WTC11 (cell line): ENCODE measurements at regions not wholly inside any gene's neighbourhood (a gene's known extent, or its start where the extent isn't known, plus 50 kb on each side); places are given as distances from the start of the nearest gene placed in this dataset.

ENCODE experiments used
- ATAC-seq: fragments of 200-7000 bp; cut with Tn5 transposase; 2 replicates; pipeline ENCODE4 v1.10.0; 2021; ENCODE audit warnings: mild to moderate bottlenecking, moderate library complexity
- CTCF ChIA-PET: fragments of 300-600 bp; sonication (Branson Sonifier 250); formaldehyde crosslinking; loops from one replicate; lab custom pipeline; 2021; ENCODE audit warnings: antibody characterized with exemption; lab: Charles Lee
- POLR2A ChIA-PET: fragments of 350-600 bp; sonication (Branson Sonifier 250); formaldehyde crosslinking; loops from one replicate; lab custom pipeline; 2021; ENCODE audit warnings: antibody characterized with exemption; lab: Charles Lee
- DNase-seq: peaks from one replicate; pipeline ENCODE4 v3.0.0; 2021; ENCODE audit warnings: low spot score
- H3K27ac Mint-ChIP-seq: 2 replicates; pipeline ENCODE4 v1.8.0; 2021; ENCODE audit warnings: mixed read lengths
- H3K27me3 Mint-ChIP-seq: 2 replicates; pipeline ENCODE4 v1.8.0; 2021; ENCODE audit warnings: low read depth, mild to moderate bottlenecking, moderate library complexity, mixed read lengths
- H3K36me3 Mint-ChIP-seq: 2 replicates; pipeline ENCODE4 v1.8.0; 2021; ENCODE audit warnings: mixed read lengths
- H3K4me1 Mint-ChIP-seq: 2 replicates; pipeline ENCODE4 v1.8.0; 2022; ENCODE audit warnings: mixed read lengths
- H3K4me3 Mint-ChIP-seq: 2 replicates; pipeline ENCODE4 v1.8.0; 2021; ENCODE audit warnings: mild to moderate bottlenecking, moderate library complexity, mixed read lengths
- H3K9me3 Mint-ChIP-seq: 2 replicates; pipeline ENCODE4 v1.8.0; 2021; ENCODE audit warnings: mixed read lengths
- ATF2 ChIP-seq: sonication (generic); formaldehyde crosslinking; IDR thresholded peaks from 2 replicates; pipeline ENCODE4 v1.8.1; 2022; ENCODE audit warnings: low read depth, missing genetic modification reagents, borderline replicate concordance
- CBFB ChIP-seq: sonication (generic); formaldehyde crosslinking; IDR thresholded peaks from 2 replicates; pipeline ENCODE4 v1.8.1; 2022; ENCODE audit warnings: mild to moderate bottlenecking, low read depth, missing genetic modification reagents
- CDX4 ChIP-seq: fragments of 250-450 bp; sonication (Bioruptor Pico); IDR thresholded peaks from 2 replicates; pipeline ENCODE4 v1.9.0; 2021; ENCODE audit warnings: moderate library complexity, mild to moderate bottlenecking, inconsistent platforms, borderline replicate concordance
- CREB1 ChIP-seq: sonication (generic); formaldehyde crosslinking; IDR thresholded peaks from 2 replicates; pipeline ENCODE4 v1.8.0; 2023; ENCODE audit warnings: mild to moderate bottlenecking, missing genetic modification reagents
- CREM ChIP-seq: sonication (generic); formaldehyde crosslinking; IDR thresholded peaks from 2 replicates; pipeline ENCODE4 v1.8.1; 2022; ENCODE audit warnings: mild to moderate bottlenecking, missing genetic modification reagents, moderate library complexity
- E2F1 ChIP-seq: sonication (generic); formaldehyde crosslinking; IDR thresholded peaks from 2 replicates; pipeline ENCODE4 v1.8.0; 2022; ENCODE audit warnings: mild to moderate bottlenecking, missing genetic modification reagents
- E2F5 ChIP-seq: sonication (generic); formaldehyde crosslinking; IDR thresholded peaks from 2 replicates; pipeline ENCODE4 v1.8.1; 2022; ENCODE audit warnings: mild to moderate bottlenecking, moderate library complexity, missing genetic modification reagents
- FOXJ3 ChIP-seq: sonication (generic); formaldehyde crosslinking; IDR thresholded peaks from 2 replicates; pipeline ENCODE4 v1.9.0; 2021; ENCODE audit warnings: missing genetic modification reagents, mild to moderate bottlenecking, borderline replicate concordance
- FOXK1 ChIP-seq: sonication (generic); formaldehyde crosslinking; IDR thresholded peaks from 2 replicates; pipeline ENCODE4 v1.8.0; 2022; ENCODE audit warnings: mild to moderate bottlenecking, moderate library complexity, missing genetic modification reagents
- GABPB1 ChIP-seq: sonication (generic); formaldehyde crosslinking; IDR thresholded peaks from 2 replicates; pipeline ENCODE4 v1.8.1; 2023; ENCODE audit warnings: mild to moderate bottlenecking, missing genetic modification reagents
- GTF2I ChIP-seq: fragments of 250-450 bp; sonication (Bioruptor Pico); conservative IDR thresholded peaks from 2 replicates; pipeline ENCODE4 v1.4.0; 2021; ENCODE audit warnings: mild to moderate bottlenecking
- JUN ChIP-seq: sonication (generic); formaldehyde crosslinking; IDR thresholded peaks from 2 replicates; pipeline ENCODE4 v1.8.0; 2023; ENCODE audit warnings: mild to moderate bottlenecking, missing genetic modification reagents
- NFATC4 ChIP-seq: fragments of 250-450 bp; sonication (Bioruptor Pico); IDR thresholded peaks from 2 replicates; pipeline ENCODE4 v1.9.0; 2021; ENCODE audit warnings: mild to moderate bottlenecking
- NR1H2 ChIP-seq: sonication (generic); formaldehyde crosslinking; IDR thresholded peaks from 2 replicates; pipeline ENCODE4 v1.9.0; 2021; ENCODE audit warnings: mild to moderate bottlenecking, moderate library complexity, missing genetic modification reagents
- NR3C1 ChIP-seq: sonication (generic); formaldehyde crosslinking; conservative IDR thresholded peaks from 2 replicates; pipeline ENCODE4 v1.8.1; 2023; ENCODE audit warnings: low read depth, mild to moderate bottlenecking, missing genetic modification reagents
- PRRX2 ChIP-seq: fragments of 250-450 bp; sonication (Bioruptor Pico); IDR thresholded peaks from 2 replicates; pipeline ENCODE4 v1.8.0; 2021; ENCODE audit warnings: mild to moderate bottlenecking
- SMAD3 ChIP-seq: sonication (generic); formaldehyde crosslinking; IDR thresholded peaks from 2 replicates; pipeline ENCODE4 v1.8.0; 2022; ENCODE audit warnings: missing genetic modification reagents, mild to moderate bottlenecking, borderline replicate concordance
- SP1 ChIP-seq: sonication (generic); formaldehyde crosslinking; conservative IDR thresholded peaks from 2 replicates; pipeline ENCODE4 v1.8.1; 2022; ENCODE audit warnings: missing genetic modification reagents
- TCF7 ChIP-seq: sonication (generic); formaldehyde crosslinking; IDR thresholded peaks from 2 replicates; pipeline ENCODE4 v1.8.0; 2022; ENCODE audit warnings: mild to moderate bottlenecking, low read depth, missing genetic modification reagents, moderate library complexity
- TEAD1 ChIP-seq: sonication (generic); formaldehyde crosslinking; IDR thresholded peaks from 2 replicates; pipeline ENCODE4 v1.8.0; 2022; ENCODE audit warnings: mild to moderate bottlenecking, missing genetic modification reagents
- USF2 ChIP-seq: sonication (generic); formaldehyde crosslinking; IDR thresholded peaks from 2 replicates; pipeline ENCODE4 v1.8.1; 2023; ENCODE audit warnings: mild to moderate bottlenecking, missing genetic modification reagents, moderate library complexity
- ZBTB21 ChIP-seq: sonication (generic); formaldehyde crosslinking; IDR thresholded peaks from 2 replicates; pipeline ENCODE4 v1.8.1; 2023; ENCODE audit warnings: mild to moderate bottlenecking, missing genetic modification reagents, borderline replicate concordance
- ZNF263 ChIP-seq: sonication (generic); formaldehyde crosslinking; IDR thresholded peaks from 2 replicates; pipeline ENCODE4 v1.8.1; 2022; ENCODE audit warnings: low read depth, mild to moderate bottlenecking, moderate library complexity, missing genetic modification reagents
- ZNF281 ChIP-seq: sonication (generic); formaldehyde crosslinking; IDR thresholded peaks from 2 replicates; pipeline ENCODE4 v1.8.0; 2023; ENCODE audit warnings: mild to moderate bottlenecking, missing genetic modification reagents
- ZNF512 ChIP-seq: sonication (generic); formaldehyde crosslinking; IDR thresholded peaks from 2 replicates; pipeline ENCODE4 v1.8.1; 2022; ENCODE audit warnings: missing genetic modification reagents, borderline replicate concordance

GRCh38 chr1:58988752-58989151 is 204.9 kb upstream of the JUN start:
- ATAC-seq = no peak
- no peaks in the 10 kb centered on the region; the same call in 1 of the 2 replicates for H3K4me1 Mint-ChIP-seq
- ChIA-PET POLR2A (no interaction called here), CTCF (no interaction called here)
- no peaks in the 10 kb centered on the region for H3K36me3 Mint-ChIP-seq
- no peak overlapping the region for H3K4me3 Mint-ChIP-seq
- DNase-seq = no peak
- no peak overlapping the region for H3K27ac Mint-ChIP-seq
- no peaks in the 10 kb centered on the region for H3K9me3 Mint-ChIP-seq
- H3K27me3 Mint-ChIP-seq = no peaks in the 10 kb centered on the region; the same call in none of the 2 replicates
- no peak for TF ChIP-seq ZBTB21
- no peak for TF ChIP-seq CREM (CRISPR knock-in tag)
- TF ChIP-seq TEAD1 (CRISPR knock-in tag) = no peak
- TF ChIP-seq CBFB = no peak
- no peak for TF ChIP-seq GTF2I (CRISPR knock-in tag)
- TF ChIP-seq NFATC4 (CRISPR knock-in tag) = no peak
- TF ChIP-seq ZNF281 (CRISPR knock-in tag) = no peak
- TF ChIP-seq NR1H2 (CRISPR knock-in tag) = no peak
- TF ChIP-seq FOXK1 (CRISPR knock-in tag) = no peak
- TF ChIP-seq, all 79 proteins: peak for 0

GRCh38 chr1:58989845-58990244 is 206.0 kb upstream of the JUN start:
- H3K27ac Mint-ChIP-seq = no peak overlapping the region
- no peaks in the 10 kb centered on the region for H3K36me3 Mint-ChIP-seq
- DNase-seq = no peak
- ChIA-PET CTCF (no interaction called here), POLR2A (no interaction called here)
- no peak for ATAC-seq
- no peaks in the 10 kb centered on the region; the same call in none of the 2 replicates for H3K27me3 Mint-ChIP-seq
- no peaks in the 10 kb centered on the region for H3K9me3 Mint-ChIP-seq
- H3K4me1 Mint-ChIP-seq = no peaks in the 10 kb centered on the region; the same call in 1 of the 2 replicates
- H3K4me3 Mint-ChIP-seq = no peak overlapping the region
- TF ChIP-seq CDX4 (CRISPR knock-in tag) (no peak), NR3C1 (CRISPR knock-in tag) (no peak), E2F1 (CRISPR knock-in tag) (no peak), E2F5 (CRISPR knock-in tag) (no peak), SMAD3 (CRISPR knock-in tag) (no peak), PRRX2 (no peak), JUN (CRISPR knock-in tag) (no peak), SP1 (CRISPR knock-in tag) (no peak), GABPB1 (CRISPR knock-in tag) (no peak), ATF2 (CRISPR knock-in tag) (no peak), ZNF512 (no peak), TCF7 (CRISPR knock-in tag) (no peak), ZNF263 (CRISPR knock-in tag) (no peak), FOXJ3 (CRISPR knock-in tag) (no peak), CREB1 (CRISPR knock-in tag) (no peak), USF2 (CRISPR knock-in tag) (no peak)
